ENCODE measurements at regions not wholly inside any gene's neighbourhood (a gene's known extent, or its start where the extent isn't known, plus 50 kb on each side); places are given as distances from the start of the nearest gene placed in this dataset.

DNA sequence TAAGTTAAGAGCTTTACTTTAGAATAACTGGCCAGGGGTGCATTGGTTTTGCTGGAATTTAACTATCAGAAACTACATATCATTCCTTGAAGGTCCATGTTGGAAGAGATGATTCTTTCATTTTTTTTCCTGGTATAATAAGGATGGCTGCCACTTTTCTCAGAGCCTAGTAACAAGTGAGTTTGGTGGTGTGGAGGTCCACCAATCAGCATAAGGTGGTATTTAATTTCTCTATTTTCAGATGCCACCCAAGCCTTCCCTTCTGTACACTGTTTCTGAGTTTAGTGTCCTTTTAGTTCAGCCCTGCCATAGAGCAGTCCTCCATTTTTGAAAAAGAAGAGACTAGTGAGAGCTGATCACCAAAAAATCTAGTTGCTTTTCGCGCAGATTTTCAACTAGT, 386.3 kb downstream of the USP25 start:
- H3K27ac ChIP-seq = no peak overlapping the region
- 97 to 99% methylated on average over 2 of the region's 2 CpGs for WGBS, 2 donors
- DNase-seq = no peak
- H3K27me3 ChIP-seq = no peaks in the 10 kb centered on the region
- intact Hi-C loops (cut with DNase I) = no loop called here
- H3K4me1 ChIP-seq = peaks cover 4 to 11% of the 10 kb centered on the region in 2 donors
- no peaks in the 10 kb centered on the region for H3K9me3 ChIP-seq
- TF ChIP-seq, protein P1, sequence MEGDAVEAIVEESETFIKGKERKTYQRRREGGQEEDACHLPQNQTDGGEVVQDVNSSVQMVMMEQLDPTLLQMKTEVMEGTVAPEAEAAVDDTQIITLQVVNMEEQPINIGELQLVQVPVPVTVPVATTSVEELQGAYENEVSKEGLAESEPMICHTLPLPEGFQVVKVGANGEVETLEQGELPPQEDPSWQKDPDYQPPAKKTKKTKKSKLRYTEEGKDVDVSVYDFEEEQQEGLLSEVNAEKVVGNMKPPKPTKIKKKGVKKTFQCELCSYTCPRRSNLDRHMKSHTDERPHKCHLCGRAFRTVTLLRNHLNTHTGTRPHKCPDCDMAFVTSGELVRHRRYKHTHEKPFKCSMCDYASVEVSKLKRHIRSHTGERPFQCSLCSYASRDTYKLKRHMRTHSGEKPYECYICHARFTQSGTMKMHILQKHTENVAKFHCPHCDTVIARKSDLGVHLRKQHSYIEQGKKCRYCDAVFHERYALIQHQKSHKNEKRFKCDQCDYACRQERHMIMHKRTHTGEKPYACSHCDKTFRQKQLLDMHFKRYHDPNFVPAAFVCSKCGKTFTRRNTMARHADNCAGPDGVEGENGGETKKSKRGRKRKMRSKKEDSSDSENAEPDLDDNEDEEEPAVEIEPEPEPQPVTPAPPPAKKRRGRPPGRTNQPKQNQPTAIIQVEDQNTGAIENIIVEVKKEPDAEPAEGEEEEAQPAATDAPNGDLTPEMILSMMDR (IDR thresholded peaks at IDR 0.05) = no peak
- TF ChIP-seq POLR2A (IDR thresholded peaks at IDR 0.05) = no peak
- no peak overlapping the region for H3K4me3 ChIP-seq (replicated peaks in 1 of 3)
- no peaks in the 10 kb centered on the region for H3K36me3 ChIP-seq

GRCh38 chr21:16116798-16117197, 387.0 kb downstream of the USP25 start:
- intact Hi-C loops (cut with DNase I) = no loop called here
- H3K27me3 ChIP-seq = no peaks in the 10 kb centered on the region
- 88 to 90% methylated on average over 1 of the region's 1 CpG for WGBS, 2 donors
- H3K4me1 ChIP-seq = peaks cover 4 to 11% of the 10 kb centered on the region in 2 donors
- H3K4me3 ChIP-seq (replicated peaks in 1 of 3) = no peak overlapping the region
- no peaks in the 10 kb centered on the region for H3K36me3 ChIP-seq
- TF ChIP-seq, protein P1 (IDR thresholded peaks at IDR 0.05) = no peak
- no peak for TF ChIP-seq POLR2A (IDR thresholded peaks at IDR 0.05)
- H3K9me3 ChIP-seq = no peaks in the 10 kb centered on the region
- no peak for DNase-seq
- H3K27ac ChIP-seq = no peak overlapping the region

DNA sequence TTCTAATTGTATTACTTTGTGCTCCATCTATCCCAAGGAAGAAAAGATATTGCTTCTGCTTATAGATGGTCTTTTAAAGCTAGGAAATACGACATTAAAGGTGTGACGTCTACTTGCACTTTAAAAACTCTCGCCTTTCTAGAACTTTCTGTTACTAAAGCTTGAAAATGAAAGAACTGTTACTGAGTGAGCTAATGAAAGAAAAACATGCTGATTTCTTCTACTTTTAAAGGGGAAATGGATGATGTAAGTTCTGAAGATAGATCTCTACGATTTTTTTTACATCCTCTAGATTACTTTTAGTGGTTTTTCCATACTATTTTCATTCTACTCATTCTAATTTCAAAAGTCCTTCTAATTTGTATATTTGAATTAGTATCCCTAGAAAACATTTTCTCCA, 387.5 kb downstream of the USP25 start:
- Histone ChIP-seq H3K9me3 (no peaks in the 10 kb centered on the region), H3K4me3 (replicated peaks in 1 of 3) (no peak overlapping the region), H3K27ac (no peak overlapping the region), H3K27me3 (no peaks in the 10 kb centered on the region), H3K4me1 (peaks cover 1 to 9% of the 10 kb centered on the region in 2 donors), H3K36me3 (no peaks in the 10 kb centered on the region)
- 67 to 76% methylated on average over 4 of the region's 4 CpGs for WGBS, 2 donors
- intact Hi-C loops (cut with DNase I) = no loop called here
- DNase-seq = no peak
- TF ChIP-seq, protein P1 (IDR thresholded peaks at IDR 0.05) = no peak
- no peak for TF ChIP-seq POLR2A (IDR thresholded peaks at IDR 0.05)

- TF ChIP-seq POLR2A (IDR thresholded peaks at IDR 0.05) = no peak
- TF ChIP-seq, protein P1 (IDR thresholded peaks at IDR 0.05) = no peak
Measured at GRCh38 chr21:16117851-16118590, 388.2 kb downstream of the USP25 start.

DNA sequence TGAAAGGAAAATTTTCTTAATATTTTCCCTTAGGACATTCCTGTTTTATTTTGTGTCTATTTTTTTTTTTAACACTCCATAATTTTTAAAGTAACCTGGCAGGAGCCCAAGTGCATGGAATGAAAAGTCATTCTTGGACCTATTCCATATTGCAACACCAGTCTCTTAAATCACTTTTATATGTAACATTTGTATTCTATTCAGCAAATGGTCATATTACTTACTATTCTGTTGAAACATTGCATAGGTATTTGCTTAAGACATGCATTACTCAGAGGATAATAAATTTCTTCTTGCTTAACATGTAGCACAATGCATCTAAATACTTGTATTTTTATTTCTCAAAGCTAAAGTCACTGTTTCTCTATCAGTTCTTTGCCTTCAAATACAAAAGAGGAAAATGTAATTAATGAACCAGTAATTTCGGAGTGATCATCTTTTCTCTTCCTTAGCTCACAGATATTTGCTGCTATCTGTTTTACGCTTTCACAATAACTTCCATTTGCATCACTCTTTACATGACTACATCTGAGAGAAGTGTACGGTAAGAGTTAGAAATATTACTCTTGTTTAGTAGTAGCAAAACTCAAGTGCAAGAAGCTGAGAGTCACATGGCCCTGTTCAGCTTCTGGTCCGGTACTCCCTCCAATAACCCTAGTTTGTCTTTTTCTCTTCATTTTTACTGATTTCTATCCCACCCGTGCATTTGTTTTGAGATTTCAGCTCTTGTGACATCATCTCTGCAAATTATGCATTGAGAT, 394.8 kb downstream of the USP25 start:
- Histone ChIP-seq H3K4me1 (peaks cover 8 to 9% of the 10 kb centered on the region in 2 donors), H3K9me3 (no peaks in the 10 kb centered on the region), H3K4me3 (replicated peaks in 1 of 3) (no peak overlapping the region), H3K27me3 (no peaks in the 10 kb centered on the region), H3K36me3 (no peaks in the 10 kb centered on the region), H3K27ac (peak overlapping the region in 1 of 3 donors; percentile 39)
- TF ChIP-seq, protein P1 (IDR thresholded peaks at IDR 0.05) = no peak
- TF ChIP-seq POLR2A (IDR thresholded peaks at IDR 0.05) = no peak
- WGBS, 2 donors = 72 to 76% methylated on average over 5 of the region's 5 CpGs
- intact Hi-C loops (cut with DNase I) = no loop called here
- peak; percentile 14 to 19 for DNase-seq

More at GRCh38 chr21:16117851-16118590, 388.2 kb downstream of the USP25 start:
- Histone ChIP-seq H3K27ac (peak overlapping the region in 1 of 3 donors; percentile 34), H3K4me1 (peaks cover 0 to 2% of the 10 kb centered on the region in 2 donors), H3K27me3 (no peaks in the 10 kb centered on the region), H3K4me3 (replicated peaks in 1 of 3) (no peak overlapping the region), H3K36me3 (no peaks in the 10 kb centered on the region), H3K9me3 (no peaks in the 10 kb centered on the region)
- 72 to 74% methylated on average over 8 of the region's 8 CpGs for WGBS, 2 donors
- intact Hi-C loops (cut with DNase I) = no loop called here
- DNase-seq = no peak
